ENCODE measurements at regions not wholly inside any gene's neighbourhood (a gene's known extent, or its start where the extent isn't known, plus 50 kb on each side); places are given as distances from the start of the nearest gene placed in this dataset.

GRCh38 chr9:23608456-23608855, 217.6 kb downstream of the ELAVL2 start:
- H3K4me1 ChIP-seq (ENCODE audit: control insufficient read depth in 1 of 2, low read depth in 2 of 2) = no peaks in the 10 kb centered on the region
- no peak for TF ChIP-seq CTCF (IDR thresholded peaks at IDR 0.05)
- no peaks in the 10 kb centered on the region for H3K27me3 ChIP-seq (replicated peaks; ENCODE audit: insufficient read depth)
- H3K36me3 ChIP-seq = no peaks in the 10 kb centered on the region
- H3K27ac ChIP-seq = no peak overlapping the region
- H3K4me3 ChIP-seq = no peak overlapping the region
- ATAC-seq (ENCODE audit: insufficient number of reproducible peaks, low FRiP score, low read depth) (no peak), DNase-seq (ENCODE audit: low spot score) (no peak)
- no peaks in the 10 kb centered on the region for H3K9me3 ChIP-seq

- no peak for TF ChIP-seq CTCF (IDR thresholded peaks at IDR 0.05)
- Histone ChIP-seq H3K27me3 (replicated peaks; ENCODE audit: insufficient read depth) (no peaks in the 10 kb centered on the region), H3K9me3 (no peaks in the 10 kb centered on the region), H3K4me3 (no peak overlapping the region), H3K4me1 (ENCODE audit: control insufficient read depth in 1 of 2, low read depth in 2 of 2) (no peaks in the 10 kb centered on the region), H3K36me3 (no peaks in the 10 kb centered on the region), H3K27ac (no peak overlapping the region)
- ATAC-seq (ENCODE audit: insufficient number of reproducible peaks, low FRiP score, low read depth) = no peak
- no peak for DNase-seq (ENCODE audit: low spot score)
These were observed 214.2 kb downstream of the ELAVL2 start for GRCh38 chr9:23611869-23612268.

GRCh38 chr9:23615569-23615968, 210.5 kb downstream of the ELAVL2 start:
- Histone ChIP-seq H3K27me3 (replicated peaks; ENCODE audit: insufficient read depth) (no peaks in the 10 kb centered on the region), H3K4me1 (ENCODE audit: control insufficient read depth in 1 of 2, low read depth in 2 of 2) (no peaks in the 10 kb centered on the region), H3K9me3 (no peaks in the 10 kb centered on the region), H3K4me3 (no peak overlapping the region), H3K27ac (no peak overlapping the region), H3K36me3 (no peaks in the 10 kb centered on the region)
- ATAC-seq (ENCODE audit: insufficient number of reproducible peaks, low FRiP score, low read depth) (no peak), DNase-seq (ENCODE audit: low spot score) (no peak)
- no peak for TF ChIP-seq CTCF (IDR thresholded peaks at IDR 0.05)

GRCh38 chr9:23621188-23621587, 204.9 kb downstream of the ELAVL2 start:
- H3K4me3 ChIP-seq = no peak overlapping the region
- no peaks in the 10 kb centered on the region for H3K9me3 ChIP-seq
- H3K36me3 ChIP-seq = no peaks in the 10 kb centered on the region
- TF ChIP-seq CTCF (IDR thresholded peaks at IDR 0.05) = no peak
- H3K4me1 ChIP-seq (ENCODE audit: control insufficient read depth in 1 of 2, low read depth in 2 of 2) = no peaks in the 10 kb centered on the region
- H3K27ac ChIP-seq = no peak overlapping the region
- DNase-seq (ENCODE audit: low spot score) (no peak), ATAC-seq (ENCODE audit: insufficient number of reproducible peaks, low FRiP score, low read depth) (no peak)
- no peaks in the 10 kb centered on the region for H3K27me3 ChIP-seq (replicated peaks; ENCODE audit: insufficient read depth)

GRCh38 chr9:23621924-23622323, 204.1 kb downstream of the ELAVL2 start:
- H3K27ac ChIP-seq = no peak overlapping the region
- no peak for TF ChIP-seq CTCF (IDR thresholded peaks at IDR 0.05)

More at GRCh38 chr9:23621924-23622323, 204.1 kb downstream of the ELAVL2 start:
- no peak for DNase-seq (ENCODE audit: low spot score)
- H3K4me1 ChIP-seq (ENCODE audit: control insufficient read depth in 1 of 2, low read depth in 2 of 2) = no peaks in the 10 kb centered on the region
- H3K27me3 ChIP-seq (replicated peaks; ENCODE audit: insufficient read depth) = no peaks in the 10 kb centered on the region
- H3K4me3 ChIP-seq = no peak overlapping the region
- no peaks in the 10 kb centered on the region for H3K9me3 ChIP-seq
- no peaks in the 10 kb centered on the region for H3K36me3 ChIP-seq
- ATAC-seq (ENCODE audit: insufficient number of reproducible peaks, low FRiP score, low read depth) = no peak

Data from thoracic aorta (tissue), 2 donors.